ENCODE measurements at regions not wholly inside any gene's neighbourhood (a gene's known extent, or its start where the extent isn't known, plus 50 kb on each side); places are given as distances from the start of the nearest gene placed in this dataset.

- TF ChIP-seq CTCF (IDR thresholded peaks at IDR 0.05) (no peak), POLR2A (IDR thresholded peaks at IDR 0.05) (no peak), EP300 (IDR thresholded peaks at IDR 0.05) (no peak)
These were observed 241.9 kb downstream of the EIPR1 start for GRCh38 chr2:3135676-3136075.
